Liver (tissue), 3 donors: ENCODE measurements at regions not wholly inside any gene's neighbourhood (a gene's known extent, or its start where the extent isn't known, plus 50 kb on each side); places are given as distances from the start of the nearest gene placed in this dataset.

Source experiments
- ATF3 ChIP-seq: IDR thresholded peaks from 2 replicates; pipeline ENCODE4 v1.6.1; 2016; ENCODE audit warnings: antibody characterized with exemption
- CTCF ChIP-seq: fragments of 150-350 bp; IDR thresholded peaks from 2 replicates; pipeline ENCODE4 v1.5.1; 2017; ENCODE audit warnings: improper control_type of control experiment, low read depth, low read length; ENCODE audit not compliant: missing input control
- GABPA ChIP-seq, 2 donors: IDR thresholded peaks in 1 of 2; conservative IDR thresholded peaks in 1 of 2; 2 replicates each; pipeline ENCODE4 v1.6.1; 2016; ENCODE audit warnings: antibody characterized with exemption in 2 of 2, mild to moderate bottlenecking in 1 of 2, moderate library complexity in 1 of 2
- JUND ChIP-seq, 2 donors: IDR thresholded peaks; 2 replicates each; pipeline ENCODE4 v1.6.1; 2016; ENCODE audit warnings: antibody characterized with exemption in 2 of 2
- MAX ChIP-seq: IDR thresholded peaks from 2 replicates; pipeline ENCODE4 v1.6.1; 2016; ENCODE audit warnings: antibody characterized with exemption
- RAD21 ChIP-seq, 2 donors: IDR thresholded peaks; 2 replicates each; pipeline ENCODE4 v1.6.1; 2016; ENCODE audit warnings: antibody characterized with exemption in 2 of 2, mild to moderate bottlenecking in 2 of 2
- REST ChIP-seq: IDR thresholded peaks from 2 replicates; pipeline ENCODE4 v1.6.1; 2016; ENCODE audit warnings: antibody characterized with exemption, mild to moderate bottlenecking
- SP1 ChIP-seq: IDR thresholded peaks from 2 replicates; pipeline ENCODE4 v1.6.1; 2018; ENCODE audit warnings: antibody characterized with exemption, mild to moderate bottlenecking
- TAF1 ChIP-seq: conservative IDR thresholded peaks from 2 replicates; pipeline ENCODE4 v1.6.1; 2016; ENCODE audit warnings: antibody characterized with exemption, mild to moderate bottlenecking
- YY1 ChIP-seq: IDR thresholded peaks from 2 replicates; pipeline ENCODE4 v1.6.1; 2016; ENCODE audit warnings: antibody characterized with exemption, mild to moderate bottlenecking
- ZBTB33 ChIP-seq: IDR thresholded peaks from 2 replicates; pipeline ENCODE4 v1.6.1; 2016; ENCODE audit warnings: antibody characterized with exemption
- donor health status: healthy.
- donor health status: healthy.

GRCh38 chr7:28354601-28355402 is 57.5 kb upstream of the CREB5 start:
- TF ChIP-seq CTCF: no peak
- no peak for TF ChIP-seq YY1
- no peak for TF ChIP-seq REST
- TF ChIP-seq ZBTB33: no peak
- no peak for TF ChIP-seq SP1
- no peak for TF ChIP-seq RAD21 (IDR thresholded peaks at IDR 0.05)
- TF ChIP-seq ATF3: no peak
- no peak for TF ChIP-seq MAX
- no peak for TF ChIP-seq JUND (IDR thresholded peaks at IDR 0.05)
- TF ChIP-seq TAF1: no peak
- TF ChIP-seq GABPA (IDR thresholded peaks at IDR 0.05 in 1 of 2, conservative IDR thresholded peaks at IDR 0.05 in 1 of 2): no peak
